NCI-H774 (cell line): ENCODE measurements at regions not wholly inside any gene's neighbourhood (a gene's known extent, or its start where the extent isn't known, plus 50 kb on each side); places are given as distances from the start of the nearest gene placed in this dataset.
"Not testable (repeated sequence)": the region's sequence is repeated elsewhere in the genome, so short reads cannot be mapped to it uniquely, and the experiment has no call there.

ENCODE experiments used
- DNase-seq: peaks from one replicate; lab custom pipeline; 2025; lab: John Stamatoyannopoulos, UW

- DNase-seq, result no peak
Measured at GRCh38 chr7:70846208-70846607, 285.7 kb upstream of the GALNT17 start.

GRCh38 chr7:70849580-70850235 lies 282.2 kb upstream of the GALNT17 start:
- no peak for DNase-seq

GRCh38 chr7:70855373-70855772 lies 276.6 kb upstream of the GALNT17 start:
- DNase-seq, result no peak

GRCh38 chr7:70856901-70857630 lies 274.9 kb upstream of the GALNT17 start:
- DNase-seq, result peak; percentile 73

GRCh38 chr7:70857793-70858545 lies 274.0 kb upstream of the GALNT17 start:
- DNase-seq, result no peak

- no peak for DNase-seq
Measured at GRCh38 chr7:70867513-70867912, 264.4 kb upstream of the GALNT17 start.

GRCh38 chr7:70870349-70870748 lies 261.6 kb upstream of the GALNT17 start:
- DNase-seq, result no peak

GRCh38 chr7:70872188-70872587 lies 259.8 kb upstream of the GALNT17 start:
- no peak for DNase-seq

- no peak for DNase-seq
Measured at GRCh38 chr7:70881167-70881847, 250.6 kb upstream of the GALNT17 start.

- no peak for DNase-seq
Measured at GRCh38 chr7:70883750-70884439, 248.0 kb upstream of the GALNT17 start.

GRCh38 chr7:70884440-70884764 lies 247.5 kb upstream of the GALNT17 start:
- no peak for DNase-seq

GRCh38 chr7:70884809-70885208 lies 247.1 kb upstream of the GALNT17 start:
- no peak for DNase-seq

GRCh38 chr7:70886547-70886946 lies 245.4 kb upstream of the GALNT17 start:
- DNase-seq, result no peak

GRCh38 chr7:70887186-70887585 lies 244.8 kb upstream of the GALNT17 start:
- no peak for DNase-seq

- no peak for DNase-seq
Measured at GRCh38 chr7:70890147-70890969, 241.6 kb upstream of the GALNT17 start.

GRCh38 chr7:70893422-70893821 lies 238.5 kb upstream of the GALNT17 start:
- no peak for DNase-seq

GRCh38 chr7:70893971-70894715 lies 237.8 kb upstream of the GALNT17 start:
- no peak for DNase-seq

- DNase-seq, result no peak
Measured at GRCh38 chr7:70894799-70895198, 237.1 kb upstream of the GALNT17 start.

- DNase-seq, result not testable (repeated sequence)
Measured at GRCh38 chr7:70895337-70896200, 236.4 kb upstream of the GALNT17 start.
